ENCODE measurements at regions not wholly inside any gene's neighbourhood (a gene's known extent, or its start where the extent isn't known, plus 50 kb on each side); places are given as distances from the start of the nearest gene placed in this dataset.

- TF ChIP-seq CTCF (conservative IDR thresholded peaks at IDR 0.05; ENCODE audit: low read depth, low read length) (no peak), EZH2 (IDR thresholded peaks at IDR 0.05; ENCODE audit: borderline replicate concordance, low read depth, low read length, poor library complexity, severe bottlenecking) (no peak)
These were observed 292.0 kb downstream of the FOXL1 start for GRCh38 chr16:86870380-86870779.
